Gastrocnemius medialis (tissue), 4 donors: ENCODE measurements at regions not wholly inside any gene's neighbourhood (a gene's known extent, or its start where the extent isn't known, plus 50 kb on each side); places are given as distances from the start of the nearest gene placed in this dataset.

Source experiments
- CTCF ChIP-seq, 5 experiments: fragments of 450-650 bp in 3 of 5; fragments of 200-600 bp in 2 of 5; sonication (generic) in 2 of 5; IDR thresholded peaks in 4 of 5; conservative IDR thresholded peaks in 1 of 5; 1 replicate in 4 of 5; 2 replicates in 1 of 5; pipeline ENCODE4 v1.5.1; 2016 to 2019; ENCODE audit warnings: antibody characterized with exemption in 5 of 5, mild to moderate bottlenecking in 3 of 5, moderate library complexity in 3 of 5
- POLR2A ChIP-seq, 2 donors: fragments of 450-650 bp; IDR thresholded peaks; one replicate each; pipeline ENCODE4 v1.6.1; 2017; ENCODE audit warnings: antibody characterized with exemption in 2 of 2, mild to moderate bottlenecking in 2 of 2, moderate library complexity in 2 of 2

GRCh38 chr1:200290010-200290685 lies 119.7 kb downstream of the ZNF281 start:
- TF ChIP-seq CTCF (IDR thresholded peaks at IDR 0.05 in 4 of 5, conservative IDR thresholded peaks at IDR 0.05 in 1 of 5) (no peak), POLR2A (IDR thresholded peaks at IDR 0.05) (no peak)
